ENCODE measurements at regions not wholly inside any gene's neighbourhood (a gene's known extent, or its start where the extent isn't known, plus 50 kb on each side); places are given as distances from the start of the nearest gene placed in this dataset.
"Not testable (repeated sequence)": the region's sequence is repeated elsewhere in the genome, so short reads cannot be mapped to it uniquely, and the experiment has no call there.

- H3K27ac ChIP-seq (ENCODE audit: low read length), result no peak overlapping the region
- H2AFZ ChIP-seq (ENCODE audit: low read length), result no peak overlapping the region
- H3K4me1 ChIP-seq (ENCODE audit: low read length), result no peaks in the 10 kb centered on the region
- no peak overlapping the region for H3K4me3 ChIP-seq (ENCODE audit: low read length)
- H4K20me1 ChIP-seq (ENCODE audit: insufficient read depth, low read length), result no peaks in the 10 kb centered on the region
- TF ChIP-seq EZH2 (optimal IDR thresholded peaks at IDR 0.05; ENCODE audit: low read depth, low read length) (no peak), CTCF (IDR thresholded peaks at IDR 0.05; ENCODE audit: low read length) (no peak), EZH2phosphoT487 (IDR thresholded peaks at IDR 0.05; ENCODE audit: low read length) (no peak)
- H3F3A ChIP-seq (ENCODE audit: insufficient read depth, low read length), result no peaks in the 10 kb centered on the region
- no peaks in the 10 kb centered on the region for H3K9me3 ChIP-seq (replicated peaks; ENCODE audit: insufficient read depth, low read length)
- no peaks in the 10 kb centered on the region for H3K9me2 ChIP-seq (replicated peaks; ENCODE audit: insufficient read depth, low read length)
- no peaks in the 10 kb centered on the region for H3K36me3 ChIP-seq (replicated peaks; ENCODE audit: insufficient read depth, low read length)
- no peak for DNase-seq
- H3K79me2 ChIP-seq (ENCODE audit: low read length), result no peaks in the 10 kb centered on the region
- H3K27me3 ChIP-seq (replicated peaks; ENCODE audit: insufficient read depth, low read length), result no peaks in the 10 kb centered on the region
- H3K9ac ChIP-seq (ENCODE audit: low read length), result no peak overlapping the region
- H3K4me2 ChIP-seq (ENCODE audit: low read depth, low read length), result no peak overlapping the region
Observed at GRCh38 chr5:102629827-102630605, 125.1 kb upstream of the PAM start.

GRCh38 chr5:102635399-102635798 is 119.7 kb upstream of the PAM start:
- not testable (repeated sequence) for H3K36me3 ChIP-seq (replicated peaks; ENCODE audit: insufficient read depth, low read length); H3F3A ChIP-seq (ENCODE audit: insufficient read depth, low read length); H3K9me2 ChIP-seq (replicated peaks; ENCODE audit: insufficient read depth, low read length); DNase-seq; H3K4me1 ChIP-seq (ENCODE audit: low read length); H3K79me2 ChIP-seq (ENCODE audit: low read length); H2AFZ ChIP-seq (ENCODE audit: low read length); H3K9me3 ChIP-seq (replicated peaks; ENCODE audit: insufficient read depth, low read length); H3K9ac ChIP-seq (ENCODE audit: low read length); H3K27ac ChIP-seq (ENCODE audit: low read length); H3K4me3 ChIP-seq (ENCODE audit: low read length); H4K20me1 ChIP-seq (ENCODE audit: insufficient read depth, low read length); H3K4me2 ChIP-seq (ENCODE audit: low read depth, low read length); H3K27me3 ChIP-seq (replicated peaks; ENCODE audit: insufficient read depth, low read length)

GRCh38 chr5:102638316-102638715 is 116.8 kb upstream of the PAM start:
- Histone ChIP-seq H3K4me1 (ENCODE audit: low read length) (no peaks in the 10 kb centered on the region), H3K9me3 (replicated peaks; ENCODE audit: insufficient read depth, low read length) (no peaks in the 10 kb centered on the region), H4K20me1 (ENCODE audit: insufficient read depth, low read length) (no peaks in the 10 kb centered on the region), H3K9me2 (replicated peaks; ENCODE audit: insufficient read depth, low read length) (no peaks in the 10 kb centered on the region), H3K27me3 (replicated peaks; ENCODE audit: insufficient read depth, low read length) (no peaks in the 10 kb centered on the region), H3K4me2 (ENCODE audit: low read depth, low read length) (no peak overlapping the region), H3K79me2 (ENCODE audit: low read length) (no peaks in the 10 kb centered on the region), H3K4me3 (ENCODE audit: low read length) (no peak overlapping the region), H3K9ac (ENCODE audit: low read length) (no peak overlapping the region), H2AFZ (ENCODE audit: low read length) (no peak overlapping the region), H3F3A (ENCODE audit: insufficient read depth, low read length) (no peaks in the 10 kb centered on the region), H3K36me3 (replicated peaks; ENCODE audit: insufficient read depth, low read length) (no peaks in the 10 kb centered on the region), H3K27ac (ENCODE audit: low read length) (no peak overlapping the region)
- DNase-seq, result no peak
- TF ChIP-seq EZH2 (optimal IDR thresholded peaks at IDR 0.05; ENCODE audit: low read depth, low read length), result no peak
- no peak for TF ChIP-seq CTCF (IDR thresholded peaks at IDR 0.05; ENCODE audit: low read length)
- no peak for TF ChIP-seq EZH2phosphoT487 (IDR thresholded peaks at IDR 0.05; ENCODE audit: low read length)

GRCh38 chr5:102638912-102639652 is 116.0 kb upstream of the PAM start:
- no peak overlapping the region for H2AFZ ChIP-seq (ENCODE audit: low read length)
- H3K4me2 ChIP-seq (ENCODE audit: low read depth, low read length), result no peak overlapping the region
- no peak for DNase-seq

More at GRCh38 chr5:102638912-102639652, 116.0 kb upstream of the PAM start:
- Histone ChIP-seq H3K9me3 (replicated peaks; ENCODE audit: insufficient read depth, low read length) (no peaks in the 10 kb centered on the region), H3K9me2 (replicated peaks; ENCODE audit: insufficient read depth, low read length) (no peaks in the 10 kb centered on the region), H3K4me3 (ENCODE audit: low read length) (no peak overlapping the region), H3K27me3 (replicated peaks; ENCODE audit: insufficient read depth, low read length) (no peaks in the 10 kb centered on the region), H3K27ac (ENCODE audit: low read length) (no peak overlapping the region), H3K9ac (ENCODE audit: low read length) (no peak overlapping the region), H3F3A (ENCODE audit: insufficient read depth, low read length) (no peaks in the 10 kb centered on the region), H3K36me3 (replicated peaks; ENCODE audit: insufficient read depth, low read length) (no peaks in the 10 kb centered on the region), H4K20me1 (ENCODE audit: insufficient read depth, low read length) (no peaks in the 10 kb centered on the region), H3K4me1 (ENCODE audit: low read length) (no peaks in the 10 kb centered on the region), H3K79me2 (ENCODE audit: low read length) (no peaks in the 10 kb centered on the region)
- TF ChIP-seq EZH2phosphoT487 (IDR thresholded peaks at IDR 0.05; ENCODE audit: low read length) (no peak), CTCF (IDR thresholded peaks at IDR 0.05; ENCODE audit: low read length) (no peak), EZH2 (optimal IDR thresholded peaks at IDR 0.05; ENCODE audit: low read depth, low read length) (no peak)

All from MM.1S (cell line).